Activated naive CD4-positive, alpha-beta T cell treated with Interleukin-2 at 50 U/mL for 16 hours (primary cell): ENCODE measurements at regions not wholly inside any gene's neighbourhood (a gene's known extent, or its start where the extent isn't known, plus 50 kb on each side); places are given as distances from the start of the nearest gene placed in this dataset.

Experiments
- DNase-seq: peaks from one replicate; pipeline ENCODE4 v3.0.0-alpha.2; 2020

GRCh38 chr13:91142572-91142971, 204.9 kb upstream of the MIR17HG start:
- no peak for DNase-seq

GRCh38 chr13:91144054-91144453, 203.4 kb upstream of the MIR17HG start:
- no peak for DNase-seq

DNA sequence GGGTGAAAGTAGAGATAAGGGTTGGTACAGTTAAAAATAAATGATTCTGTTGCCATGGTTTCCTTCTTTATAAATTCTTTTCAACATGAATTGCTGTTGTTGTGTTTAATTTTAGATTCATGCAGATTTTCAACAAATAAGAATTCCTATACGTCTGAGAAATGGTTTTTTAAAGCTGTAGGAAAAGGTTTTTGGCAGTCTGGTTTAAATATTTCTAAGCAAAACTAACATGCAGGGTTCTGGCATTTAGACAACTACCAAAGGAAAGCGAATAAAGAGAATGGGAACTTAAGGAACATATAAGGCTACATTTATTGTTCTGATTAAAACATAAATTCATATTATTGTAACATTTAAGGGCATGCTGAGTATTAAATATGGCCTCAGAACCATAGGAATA, 203.0 kb upstream of the MIR17HG start:
- no peak for DNase-seq

- DNase-seq, result no peak
These were observed 201.8 kb upstream of the MIR17HG start for GRCh38 chr13:91145571-91146205.

- no peak for DNase-seq
These were observed 200.9 kb upstream of the MIR17HG start for GRCh38 chr13:91146601-91147000.

DNA sequence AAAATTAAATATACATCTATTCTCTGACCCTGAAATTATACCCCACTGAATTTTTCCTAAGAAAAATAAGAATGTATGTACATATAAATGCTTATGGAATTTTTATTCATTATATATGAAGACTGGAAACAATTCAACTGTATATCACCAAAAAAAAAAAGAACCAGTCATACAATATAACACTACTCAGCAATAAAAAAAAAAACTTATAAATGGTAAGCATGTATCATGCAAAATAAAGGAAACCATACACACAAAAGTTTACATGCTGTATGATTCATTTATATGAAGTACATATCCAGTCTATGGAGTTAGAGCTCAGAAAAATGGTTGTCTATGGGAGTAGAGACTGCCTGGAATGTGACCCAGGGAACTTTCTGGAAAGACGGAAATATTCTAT, 199.4 kb upstream of the MIR17HG start:
- DNase-seq, result no peak

DNA sequence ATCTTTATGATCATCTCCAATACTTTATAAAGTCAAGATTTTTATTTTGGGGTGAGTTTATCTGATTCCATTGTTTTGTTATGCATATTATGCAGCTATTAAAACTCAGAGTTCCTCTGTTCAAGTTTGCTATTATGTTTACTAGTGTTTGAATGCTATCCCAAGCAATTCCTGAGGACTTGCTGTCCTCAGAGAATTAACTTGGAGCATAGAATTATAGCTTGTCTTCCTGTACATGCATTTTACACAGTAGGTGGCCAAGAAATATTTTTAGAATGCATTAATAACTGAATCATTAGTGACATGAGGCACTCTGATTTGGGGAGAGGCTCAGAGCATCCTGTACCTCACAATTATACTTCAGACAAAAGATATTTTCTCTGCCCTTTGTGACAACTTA, 195.6 kb upstream of the MIR17HG start:
- DNase-seq, result no peak

DNA sequence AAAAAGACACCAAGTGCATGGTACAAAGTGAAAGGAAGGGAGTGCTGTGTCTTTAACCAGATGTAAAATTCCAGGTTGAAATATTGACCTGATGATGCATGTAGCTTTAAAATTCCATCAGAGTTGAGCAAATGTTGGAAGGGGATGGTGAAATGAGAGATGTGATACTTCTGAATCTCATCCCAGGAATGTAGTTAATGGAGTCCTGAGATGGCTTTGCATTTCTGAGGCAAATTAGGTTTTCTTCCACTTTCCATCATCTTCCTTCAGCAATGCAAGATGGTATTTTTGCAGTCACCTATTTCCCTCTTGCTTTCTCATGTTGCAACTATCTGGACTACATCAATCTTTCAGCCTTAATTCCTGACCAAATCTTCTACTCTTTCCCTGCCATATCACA, 194.1 kb upstream of the MIR17HG start:
- DNase-seq, result no peak

DNA sequence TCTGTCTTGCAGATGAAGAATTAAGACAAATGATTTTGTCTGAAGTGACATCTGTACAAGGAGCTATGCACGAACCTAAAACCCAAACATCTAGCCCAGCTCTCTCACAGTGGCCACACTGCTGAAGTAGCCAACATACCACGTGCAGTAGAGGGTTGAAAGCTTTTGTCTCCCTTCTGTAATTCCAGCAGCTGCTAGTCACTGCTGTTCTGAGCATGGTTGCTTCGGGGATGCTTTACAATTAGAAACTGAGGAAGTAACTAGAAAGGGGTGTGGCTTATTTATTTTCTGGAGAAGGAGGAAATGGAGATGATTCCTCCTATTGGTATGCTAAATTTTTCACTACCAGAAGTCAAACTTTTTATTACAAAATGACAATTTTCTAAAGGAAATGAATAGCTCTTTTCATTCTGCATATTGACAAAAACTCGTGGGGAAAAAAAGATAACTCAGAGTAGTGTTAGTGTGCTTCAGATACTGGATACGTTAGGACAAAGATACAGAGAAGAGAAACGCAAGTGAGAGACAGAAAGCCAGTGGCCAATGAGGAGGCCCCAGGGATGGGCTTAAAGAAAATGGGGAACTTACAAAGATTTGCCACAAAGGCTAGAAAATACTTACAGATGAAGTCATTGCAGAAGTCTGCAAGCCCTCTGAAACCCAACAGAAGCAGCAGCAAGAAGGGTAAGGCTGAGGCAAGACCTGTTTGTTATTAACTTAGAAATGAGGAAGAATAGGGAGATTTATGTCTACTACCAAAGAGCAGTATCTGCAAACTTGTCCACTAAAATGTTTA, 192.7 kb upstream of the MIR17HG start:
- no peak for DNase-seq

- DNase-seq, result no peak
These were observed 191.9 kb upstream of the MIR17HG start for GRCh38 chr13:91155512-91156114.

DNA sequence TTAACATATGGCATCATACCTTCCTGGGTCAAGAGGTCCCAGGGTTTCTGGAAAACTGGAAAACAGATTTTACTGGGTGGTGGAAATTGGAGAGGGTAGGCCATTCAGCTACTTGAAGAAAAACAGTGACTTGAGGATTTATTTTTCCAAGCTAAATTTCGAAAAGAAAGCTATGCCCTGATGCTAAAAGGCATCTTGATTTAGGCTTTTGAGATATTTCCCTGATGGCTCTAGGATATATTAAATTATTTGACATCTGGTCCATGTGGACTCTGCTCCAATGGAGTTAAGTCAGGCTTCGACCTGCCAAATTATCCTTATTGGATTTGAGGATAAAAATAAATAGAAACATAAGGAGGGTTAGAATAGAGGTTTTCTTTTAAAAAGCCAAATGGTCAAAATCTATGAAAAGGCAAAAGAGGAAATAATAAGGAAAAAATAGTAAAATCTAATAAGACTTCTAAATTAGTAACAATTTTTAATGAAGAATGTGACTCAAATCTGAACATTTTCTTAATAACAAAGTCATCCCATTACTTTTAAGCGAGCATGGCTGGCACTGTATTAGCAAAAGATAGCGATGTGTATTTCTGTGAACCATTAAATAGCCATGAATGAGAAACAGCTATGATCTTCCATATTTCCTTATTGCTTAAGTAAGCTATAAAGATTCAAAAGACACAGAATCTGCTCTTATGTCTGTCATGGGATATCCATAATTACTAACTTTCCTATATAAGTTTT, 190.0 kb upstream of the MIR17HG start:
- no peak for DNase-seq

- no peak for DNase-seq
These were observed 189.5 kb upstream of the MIR17HG start for GRCh38 chr13:91158017-91158395.

GRCh38 chr13:91162180-91162579, 185.3 kb upstream of the MIR17HG start:
- DNase-seq, result no peak

DNA sequence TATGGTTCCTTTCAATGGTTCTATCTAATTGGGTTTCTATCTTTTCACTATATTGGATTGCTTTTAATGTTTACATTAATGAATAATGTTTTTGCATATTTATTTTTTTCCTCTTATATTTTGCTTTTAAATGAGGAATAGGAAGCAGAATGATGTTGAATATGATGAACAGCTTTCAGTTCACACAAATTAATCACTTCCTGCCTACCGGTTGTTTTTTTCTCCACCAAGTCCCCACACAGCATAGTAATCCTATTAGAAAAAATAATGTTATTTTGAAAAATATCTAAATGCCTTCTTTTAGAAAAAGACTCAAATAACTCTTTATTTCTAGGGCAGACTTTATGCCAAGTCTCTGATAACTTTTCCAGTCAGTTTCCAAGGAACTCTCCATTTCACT, 184.9 kb upstream of the MIR17HG start:
- no peak for DNase-seq

- DNase-seq, result no peak
These were observed 181.7 kb upstream of the MIR17HG start for GRCh38 chr13:91165758-91166157.

DNA sequence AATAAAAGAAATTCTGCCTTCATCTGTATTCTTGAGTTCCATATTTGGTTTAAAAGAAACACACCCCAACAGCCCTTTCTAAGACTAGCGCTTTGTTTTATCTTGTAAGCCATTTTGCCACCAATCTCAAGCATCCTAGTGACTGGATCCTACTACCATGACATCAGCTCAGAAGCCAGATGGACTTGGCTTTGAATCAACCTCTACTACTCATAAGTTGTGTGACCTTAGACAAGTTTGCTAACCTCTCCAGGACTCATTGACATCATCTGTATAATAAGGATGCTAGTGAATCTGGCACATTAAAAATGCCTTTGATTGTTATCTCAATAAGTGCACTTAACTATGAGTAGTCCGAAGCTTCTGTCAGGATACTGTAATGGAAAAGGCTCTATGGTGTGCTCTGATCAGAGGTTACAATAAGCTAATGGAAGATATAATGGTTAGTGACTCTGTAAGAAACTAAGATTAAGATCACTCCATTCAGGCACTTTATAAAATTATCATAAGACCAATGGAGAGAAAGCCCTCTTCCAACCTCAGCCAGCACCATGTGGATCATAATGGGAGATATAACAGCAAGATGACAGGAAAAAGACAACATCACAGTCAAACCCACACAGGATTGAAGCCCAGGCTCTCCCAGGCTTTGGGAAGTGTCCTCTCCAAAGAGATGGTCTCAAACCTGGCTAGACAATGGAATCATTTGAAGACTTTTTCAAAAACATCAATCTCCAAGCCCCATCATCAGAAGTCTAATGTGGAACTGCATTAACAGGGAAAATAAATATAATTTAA, 180.6 kb upstream of the MIR17HG start:
- no peak for DNase-seq

DNA sequence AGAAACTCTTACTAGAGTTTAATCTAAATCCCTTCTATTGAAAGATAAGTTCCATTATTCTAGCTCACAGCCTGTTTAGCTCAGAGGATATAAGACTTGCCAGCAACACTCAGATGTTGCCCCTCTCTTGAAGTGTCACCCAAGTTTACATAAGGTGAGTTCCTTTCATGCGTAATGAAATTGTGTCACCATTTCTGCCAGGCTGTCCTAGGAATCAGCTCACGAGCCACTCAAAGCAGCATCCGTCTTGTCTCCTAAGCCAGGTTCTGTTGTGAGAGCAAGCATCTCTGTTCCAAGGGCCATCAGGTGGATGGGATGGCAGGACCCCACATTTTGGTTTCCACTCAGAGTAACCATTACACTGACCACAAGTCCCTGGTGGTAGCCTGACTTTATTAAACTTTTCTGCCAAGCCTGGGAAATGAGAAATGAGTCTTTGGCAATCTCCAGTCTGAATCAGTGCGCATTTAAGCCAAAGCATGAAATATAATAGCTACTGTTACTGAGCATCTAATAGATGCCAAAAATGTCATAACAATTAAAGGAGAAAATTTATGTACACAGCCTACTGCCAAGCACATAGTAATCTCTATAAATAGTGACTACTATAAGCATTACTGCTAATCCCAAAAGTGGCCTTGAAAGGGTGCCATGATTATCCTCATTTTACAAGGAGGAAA, 179.6 kb upstream of the MIR17HG start:
- DNase-seq, result no peak

GRCh38 chr13:91168386-91168711, 179.1 kb upstream of the MIR17HG start:
- DNase-seq, result no peak

DNA sequence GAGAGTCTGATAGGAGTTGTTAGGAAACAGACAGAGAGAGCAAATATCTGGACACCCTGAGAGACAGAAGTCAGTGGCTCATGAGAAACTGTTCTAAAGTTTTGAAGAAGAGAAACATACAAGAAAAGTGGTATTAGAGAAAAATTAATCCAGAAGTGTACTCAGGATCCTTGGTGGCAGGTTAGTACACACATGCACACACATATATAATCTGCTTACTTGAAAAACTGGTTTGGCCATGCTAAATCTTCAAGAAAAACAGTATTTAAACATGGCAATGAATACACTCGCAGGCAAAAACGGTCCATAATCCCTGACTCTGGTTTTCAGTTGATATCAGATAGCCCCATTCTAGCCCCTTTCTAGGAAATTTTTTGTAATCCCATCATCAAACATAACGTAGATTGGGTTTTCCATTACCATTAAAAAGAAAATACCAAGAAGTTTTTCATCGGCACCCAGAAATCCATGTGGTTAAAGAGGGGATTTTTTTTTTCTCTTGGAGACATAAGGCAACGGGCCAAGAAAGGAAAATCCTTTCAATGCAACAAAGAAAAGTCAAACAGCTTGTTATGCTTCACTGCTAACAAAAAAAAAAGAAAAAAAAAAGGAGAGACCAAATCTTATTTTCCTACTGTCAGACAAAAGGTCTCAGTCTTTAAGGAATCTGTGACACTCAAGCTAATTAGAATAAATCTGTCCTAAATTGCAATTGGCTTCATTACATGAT, 178.0 kb upstream of the MIR17HG start:
- no peak for DNase-seq

DNA sequence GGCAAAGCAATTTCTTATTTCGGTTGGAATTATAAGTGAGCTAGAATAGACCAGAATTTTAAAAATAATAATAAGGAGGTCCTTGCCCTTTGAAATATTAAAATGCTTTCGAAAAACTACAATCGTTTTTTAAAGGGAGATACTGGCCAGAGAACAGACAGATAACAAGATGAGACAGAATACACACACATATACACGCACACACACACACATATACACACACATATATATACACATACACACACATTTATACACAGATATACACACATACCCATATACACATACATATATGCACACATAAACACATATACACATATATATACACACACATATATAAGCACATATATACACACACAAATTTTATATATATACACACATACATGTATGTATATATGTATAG, 175.3 kb upstream of the MIR17HG start:
- DNase-seq, result no peak

- no peak for DNase-seq
These were observed 172.5 kb upstream of the MIR17HG start for GRCh38 chr13:91174886-91175501.
